ENCODE measurements at regions not wholly inside any gene's neighbourhood (a gene's known extent, or its start where the extent isn't known, plus 50 kb on each side); places are given as distances from the start of the nearest gene placed in this dataset.

DNA sequence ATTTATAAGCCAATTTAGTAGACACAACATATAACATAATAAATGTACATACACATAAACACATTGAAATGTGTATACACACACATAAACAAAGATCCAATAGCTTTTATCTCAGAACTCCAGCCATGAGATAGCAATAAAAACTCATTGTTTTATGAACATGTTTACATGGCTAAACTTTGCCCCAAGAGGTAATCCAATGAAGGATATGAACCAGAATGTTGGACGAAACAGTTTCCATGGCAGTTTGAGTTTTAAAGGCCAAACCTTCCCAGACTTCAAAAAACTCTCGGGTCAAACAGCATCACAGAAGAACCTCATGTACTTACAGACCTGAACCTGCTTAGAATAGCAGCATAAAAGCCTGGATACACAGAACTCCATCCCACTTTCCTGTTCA lies 97.2 kb upstream of the WDR75 start:
- TF ChIP-seq, protein P1, sequence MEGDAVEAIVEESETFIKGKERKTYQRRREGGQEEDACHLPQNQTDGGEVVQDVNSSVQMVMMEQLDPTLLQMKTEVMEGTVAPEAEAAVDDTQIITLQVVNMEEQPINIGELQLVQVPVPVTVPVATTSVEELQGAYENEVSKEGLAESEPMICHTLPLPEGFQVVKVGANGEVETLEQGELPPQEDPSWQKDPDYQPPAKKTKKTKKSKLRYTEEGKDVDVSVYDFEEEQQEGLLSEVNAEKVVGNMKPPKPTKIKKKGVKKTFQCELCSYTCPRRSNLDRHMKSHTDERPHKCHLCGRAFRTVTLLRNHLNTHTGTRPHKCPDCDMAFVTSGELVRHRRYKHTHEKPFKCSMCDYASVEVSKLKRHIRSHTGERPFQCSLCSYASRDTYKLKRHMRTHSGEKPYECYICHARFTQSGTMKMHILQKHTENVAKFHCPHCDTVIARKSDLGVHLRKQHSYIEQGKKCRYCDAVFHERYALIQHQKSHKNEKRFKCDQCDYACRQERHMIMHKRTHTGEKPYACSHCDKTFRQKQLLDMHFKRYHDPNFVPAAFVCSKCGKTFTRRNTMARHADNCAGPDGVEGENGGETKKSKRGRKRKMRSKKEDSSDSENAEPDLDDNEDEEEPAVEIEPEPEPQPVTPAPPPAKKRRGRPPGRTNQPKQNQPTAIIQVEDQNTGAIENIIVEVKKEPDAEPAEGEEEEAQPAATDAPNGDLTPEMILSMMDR (IDR thresholded peaks at IDR 0.05; ENCODE audit: low read depth, low read length, poor library complexity, severe bottlenecking): no peak
- no peak for TF ChIP-seq EZH2phosphoT487 (IDR thresholded peaks at IDR 0.05; ENCODE audit: borderline replicate concordance, low read length)

Data from DOHH2 (cell line).